DLD1 (cell line): ENCODE measurements at regions not wholly inside any gene's neighbourhood (a gene's known extent, or its start where the extent isn't known, plus 50 kb on each side); places are given as distances from the start of the nearest gene placed in this dataset.
"Not testable (repeated sequence)": the region's sequence is repeated elsewhere in the genome, so short reads cannot be mapped to it uniquely, and the experiment has no call there.

ENCODE experiments used
- in situ Hi-C: cut with HindIII; loops from 2 replicates; pipeline ENCODE4 v1.10.0; 2017; ENCODE audit warnings: low sequenced_read_pairs

DNA sequence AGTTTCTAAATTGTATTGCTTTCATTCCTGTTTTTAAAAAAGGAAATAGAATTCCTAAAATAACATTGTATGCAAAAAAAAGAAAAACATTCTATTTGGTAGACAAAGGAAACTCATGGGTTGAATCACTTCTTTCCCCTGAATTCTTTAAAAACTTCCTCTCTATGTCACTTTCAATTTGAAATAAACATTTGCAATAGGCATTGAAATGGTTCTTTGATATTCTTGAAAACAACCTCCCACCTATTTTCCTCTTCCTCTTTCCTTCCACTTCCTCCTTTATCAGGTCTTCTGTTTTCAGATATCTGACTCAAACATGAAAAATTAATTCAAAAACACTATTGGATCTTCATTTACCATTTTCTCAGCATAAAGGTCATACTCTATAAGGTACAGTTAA, 442.0 kb upstream of the MEF2C start:
- in situ Hi-C loops = no loop called here

GRCh38 chr5:89320421-89321277, 437.7 kb upstream of the MEF2C start:
- in situ Hi-C loops = no loop called here

DNA sequence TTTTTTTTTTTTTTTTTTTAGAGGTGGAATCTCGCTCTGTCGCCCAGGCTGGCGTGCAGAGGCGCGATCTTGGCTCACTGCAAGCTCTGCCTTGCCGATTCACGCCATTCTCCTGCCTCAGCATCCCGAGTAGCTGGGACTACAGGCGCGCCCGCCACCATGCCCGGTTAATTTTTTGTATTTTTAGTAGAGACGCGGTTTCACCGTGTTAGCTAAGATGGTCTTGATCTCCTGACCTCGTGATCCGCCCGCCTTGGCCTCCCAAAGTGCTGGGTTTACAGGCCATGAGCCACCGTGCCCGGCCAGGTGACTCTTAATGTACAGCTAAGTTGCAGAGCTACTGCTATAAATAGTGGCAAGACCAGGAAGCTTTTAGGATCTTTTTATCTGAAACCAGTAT, 434.9 kb upstream of the MEF2C start:
- in situ Hi-C loops = not testable (repeated sequence)

DNA sequence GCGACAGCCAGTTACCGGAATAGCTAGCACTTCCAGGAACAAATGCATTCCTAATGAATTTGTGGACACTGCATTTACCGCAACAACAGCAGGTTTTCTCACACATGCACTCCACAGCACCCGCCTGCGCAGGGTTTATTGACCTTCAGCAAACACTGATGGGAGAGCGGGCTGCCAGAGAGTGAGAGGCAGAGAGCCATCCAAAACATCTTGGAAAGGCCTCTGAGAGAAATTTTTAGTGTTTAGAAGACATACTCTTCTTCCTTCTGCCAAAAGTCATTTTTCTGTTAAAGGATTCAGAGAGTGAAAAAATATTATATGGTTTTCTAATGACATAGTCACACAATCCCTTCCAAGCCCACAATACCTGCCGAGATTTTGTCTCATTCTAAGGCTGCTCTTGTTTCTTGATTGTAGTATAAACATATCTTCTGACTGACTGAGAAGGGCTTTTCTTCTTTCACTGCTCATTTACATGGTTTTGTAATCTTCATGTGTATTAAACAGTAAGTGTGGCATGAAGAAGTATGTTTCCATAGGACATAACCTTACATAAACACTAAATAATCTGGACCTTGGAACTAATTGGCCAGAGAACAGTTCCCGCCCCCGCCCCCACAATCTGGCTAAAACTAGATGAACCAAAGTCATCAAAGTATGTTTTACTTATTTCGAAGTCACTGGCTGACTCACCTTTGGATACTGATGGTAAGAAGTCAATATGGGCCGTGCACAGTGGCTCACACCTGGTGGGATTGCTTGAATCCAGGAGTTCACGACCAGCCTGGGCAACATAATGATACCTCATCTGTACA, 432.5 kb upstream of the MEF2C start:
- in situ Hi-C loops = no loop called here

DNA sequence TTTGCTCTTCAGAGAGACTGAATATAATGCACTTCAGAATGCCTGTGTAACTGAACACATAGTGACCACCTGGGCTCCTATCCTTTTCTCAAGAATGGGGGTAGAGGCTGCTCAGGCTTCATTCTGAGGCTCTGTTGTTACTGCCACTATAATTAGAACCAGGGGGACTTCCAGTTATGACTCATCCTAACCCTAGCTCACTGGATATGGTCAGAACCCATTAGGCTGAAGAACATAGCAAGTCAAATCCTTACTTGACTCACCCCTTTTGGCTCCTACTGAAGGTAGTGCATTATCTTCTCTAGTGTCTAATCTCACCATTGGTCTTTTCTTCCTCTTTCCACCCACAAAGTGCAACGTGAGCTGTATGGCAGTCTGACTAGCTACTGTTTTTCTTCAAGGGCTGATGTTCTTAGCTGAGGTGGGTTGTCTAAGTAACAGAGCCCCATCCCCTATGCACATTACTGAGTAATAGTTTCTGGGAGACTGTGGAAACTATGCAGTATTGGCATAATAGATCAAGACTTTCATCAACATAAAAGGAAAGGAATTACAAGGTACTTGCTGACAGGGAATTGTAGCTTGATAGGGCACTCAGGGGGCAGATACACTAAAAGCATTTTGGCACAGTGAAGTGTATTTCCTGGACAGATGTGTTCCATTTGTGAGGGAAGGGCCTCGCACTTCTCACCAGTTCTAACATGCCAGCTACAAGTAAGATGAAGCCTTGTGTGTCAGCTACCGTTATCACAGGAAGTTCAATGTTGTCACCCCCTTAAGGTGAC, 431.0 kb upstream of the MEF2C start:
- in situ Hi-C loops = no loop called here

DNA sequence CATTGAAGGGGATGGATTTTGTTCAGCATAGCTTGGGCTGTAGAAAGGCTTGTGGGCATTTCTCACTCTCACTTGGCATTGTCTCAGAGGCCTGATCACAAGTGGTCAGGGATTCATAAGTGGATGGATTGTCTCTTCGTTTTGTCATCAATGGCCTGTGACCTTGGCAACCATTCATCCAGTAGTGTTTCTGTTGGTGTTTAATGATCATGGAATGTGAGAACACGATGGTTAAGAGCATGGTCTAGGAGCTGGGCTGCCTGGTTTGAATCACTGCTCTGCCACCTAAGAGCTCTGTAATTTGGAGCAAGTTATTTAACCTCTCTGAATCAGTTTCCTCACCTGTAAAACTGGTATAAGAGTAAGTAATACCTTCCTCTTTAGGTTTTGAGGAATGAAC, 430.1 kb upstream of the MEF2C start:
- in situ Hi-C loops = no loop called here

GRCh38 chr5:89309268-89309667, 426.3 kb upstream of the MEF2C start:
- in situ Hi-C loops = no loop called here

GRCh38 chr5:89308606-89309040, 425.6 kb upstream of the MEF2C start:
- in situ Hi-C loops = no loop called here

GRCh38 chr5:89307972-89308371, 425.0 kb upstream of the MEF2C start:
- in situ Hi-C loops = no loop called here

DNA sequence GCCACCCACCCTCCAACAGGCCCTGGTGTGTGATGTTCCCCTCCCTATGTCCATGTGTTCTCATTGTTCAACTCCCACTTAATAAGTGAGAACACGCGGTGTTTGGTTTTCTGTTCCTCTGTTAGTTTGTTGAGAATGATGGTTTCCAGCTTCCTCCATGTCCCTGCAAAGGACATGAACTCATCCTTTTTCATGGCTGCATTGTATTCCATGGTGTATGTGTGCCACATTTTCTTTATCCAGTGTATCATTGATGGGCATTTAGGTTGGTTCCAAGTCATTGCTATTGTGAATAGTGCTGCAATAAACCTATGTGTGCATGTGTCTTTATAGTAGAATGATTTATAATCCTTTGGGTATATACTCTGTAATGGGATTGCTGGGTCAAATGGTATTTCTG, 424.2 kb upstream of the MEF2C start:
- in situ Hi-C loops = not testable (repeated sequence)

DNA sequence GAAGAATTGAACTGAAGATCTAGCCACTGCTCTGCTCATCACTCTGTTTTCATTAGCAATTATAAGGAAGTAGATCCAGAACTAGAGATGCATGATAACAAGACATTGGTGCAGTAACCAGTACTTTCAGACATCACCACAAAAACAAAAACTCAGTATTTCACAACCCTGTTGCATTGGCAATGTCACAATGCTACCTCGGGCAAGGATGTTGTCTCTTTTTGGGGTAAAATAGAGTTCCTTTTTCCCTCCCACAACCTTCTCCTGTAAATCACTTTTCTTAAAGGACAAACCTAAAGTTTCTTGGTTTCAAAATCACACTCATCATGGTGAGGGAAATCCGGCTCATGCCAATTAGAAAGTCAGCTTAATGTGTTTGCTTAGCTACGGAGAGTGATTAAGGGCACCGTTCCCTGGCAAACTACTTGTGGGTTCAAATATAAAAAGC, 420.1 kb upstream of the MEF2C start:
- in situ Hi-C loops = no loop called here

GRCh38 chr5:89302102-89302891, 419.3 kb upstream of the MEF2C start:
- in situ Hi-C loops = no loop called here

GRCh38 chr5:89301321-89302025, 418.5 kb upstream of the MEF2C start:
- in situ Hi-C loops = no loop called here

DNA sequence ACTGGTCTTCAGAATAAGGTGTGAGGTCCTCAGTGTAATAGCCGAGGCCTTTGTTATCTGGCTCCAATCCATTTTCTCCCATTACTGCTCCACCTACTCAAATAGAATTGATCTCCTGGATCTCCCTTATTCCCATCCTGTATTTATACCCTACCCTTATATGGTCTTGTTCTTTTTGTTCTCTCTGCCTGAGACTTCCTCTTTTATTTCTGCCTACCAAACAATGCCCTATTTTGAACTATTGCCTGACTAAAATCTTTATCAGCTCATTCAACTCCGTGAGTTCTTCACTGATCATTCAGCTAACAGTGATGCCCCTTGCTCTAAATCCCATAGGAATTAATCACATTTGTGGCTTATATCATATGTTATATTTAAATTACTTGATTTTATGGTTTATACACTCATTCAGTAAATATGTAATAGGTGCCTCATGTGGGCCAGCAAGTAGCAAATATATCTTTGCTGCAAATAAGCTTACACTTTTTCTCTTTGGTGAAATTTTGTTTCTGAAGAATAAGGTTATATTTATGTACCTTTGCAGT, 417.5 kb upstream of the MEF2C start:
- in situ Hi-C loops = no loop called here

DNA sequence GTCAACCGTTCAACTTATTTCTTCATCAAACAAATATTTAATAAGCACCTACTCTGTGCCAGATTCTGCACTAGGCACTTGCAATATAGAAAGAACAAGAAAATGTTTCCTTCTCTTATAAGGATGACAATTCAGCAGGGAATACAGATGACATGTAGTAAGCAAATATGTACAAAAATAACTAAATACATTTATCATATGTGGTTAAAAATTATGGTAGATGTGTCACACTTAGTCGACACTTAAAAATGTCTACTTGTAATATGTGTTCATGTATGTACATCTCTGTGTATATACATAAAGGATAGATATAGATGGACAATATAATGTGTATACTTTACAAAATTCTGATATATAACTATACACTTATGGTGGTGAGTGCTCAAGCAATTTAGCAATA, 417.0 kb upstream of the MEF2C start:
- in situ Hi-C loops = no loop called here

GRCh38 chr5:89297066-89297465, 414.1 kb upstream of the MEF2C start:
- in situ Hi-C loops = no loop called here

GRCh38 chr5:89293810-89294209, 410.8 kb upstream of the MEF2C start:
- in situ Hi-C loops = no loop called here

DNA sequence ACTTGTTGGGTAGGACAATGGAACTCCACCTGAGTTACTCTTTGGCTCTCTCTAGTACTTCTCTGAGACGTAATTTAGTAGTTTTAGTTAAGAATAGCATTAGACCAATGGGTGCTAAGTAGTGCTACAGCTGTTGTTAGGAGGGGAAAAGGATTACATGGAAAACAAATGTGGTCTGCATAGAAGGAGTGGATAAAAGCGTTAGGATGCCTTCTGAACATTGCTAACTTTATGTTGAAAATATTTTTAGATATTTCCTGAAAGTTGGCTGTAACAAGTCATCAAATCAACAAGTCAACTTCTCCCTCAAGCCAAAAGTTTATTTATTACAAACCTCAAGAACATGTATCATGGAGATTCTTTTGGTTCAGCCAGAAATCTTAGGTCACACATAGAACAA, 409.5 kb upstream of the MEF2C start:
- in situ Hi-C loops = no loop called here

- in situ Hi-C loops = no loop called here
These were observed 406.6 kb upstream of the MEF2C start for GRCh38 chr5:89289604-89290003.

DNA sequence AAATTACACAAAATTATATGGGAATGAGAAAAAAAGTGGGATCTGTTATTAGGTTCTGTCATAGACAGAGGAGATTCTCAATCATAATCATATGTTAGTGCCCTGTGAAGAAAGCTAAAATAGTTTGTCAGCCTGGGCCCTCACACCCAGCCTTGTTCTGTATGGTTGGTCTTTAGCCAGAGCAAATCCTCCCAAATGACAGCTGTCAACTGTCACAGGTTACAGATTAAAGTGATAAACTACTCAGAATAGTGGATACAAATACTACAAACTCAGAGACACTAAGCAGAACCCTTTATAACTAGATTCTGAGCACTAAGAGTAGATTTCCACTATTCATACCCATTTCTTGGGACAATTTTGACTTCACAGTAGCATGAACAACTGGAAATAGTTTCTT, 405.0 kb upstream of the MEF2C start:
- in situ Hi-C loops = no loop called here
